WTC11 (cell line): ENCODE measurements at regions not wholly inside any gene's neighbourhood (a gene's known extent, or its start where the extent isn't known, plus 50 kb on each side); places are given as distances from the start of the nearest gene placed in this dataset.

ENCODE experiments used
- CBFB ChIP-seq: sonication (generic); formaldehyde crosslinking; IDR thresholded peaks from 2 replicates; pipeline ENCODE4 v1.8.1; 2022; ENCODE audit warnings: mild to moderate bottlenecking, low read depth, missing genetic modification reagents
- TEAD4 ChIP-seq: sonication (generic); formaldehyde crosslinking; IDR thresholded peaks from 2 replicates; pipeline ENCODE4 v1.8.0; 2022; ENCODE audit warnings: mild to moderate bottlenecking, missing genetic modification reagents
- ZBTB21 ChIP-seq: sonication (generic); formaldehyde crosslinking; IDR thresholded peaks from 2 replicates; pipeline ENCODE4 v1.8.1; 2023; ENCODE audit warnings: mild to moderate bottlenecking, missing genetic modification reagents, borderline replicate concordance
- TF ChIP-seq, protein P1 (sequence below): fragments of 200-600 bp; IDR thresholded peaks from 2 replicates; pipeline ENCODE4 v1.8.0; 2022; ENCODE audit warnings: antibody characterized with exemption
- TF ChIP-seq, protein P2 (sequence below): sonication (generic); formaldehyde crosslinking; IDR thresholded peaks from 2 replicates; pipeline ENCODE4 v1.8.1; 2023; ENCODE audit warnings: mild to moderate bottlenecking, missing genetic modification reagents, moderate library complexity
- TF ChIP-seq, protein P3 (sequence below): sonication (generic); formaldehyde crosslinking; IDR thresholded peaks from 2 replicates; pipeline ENCODE4 v1.8.1; 2023; ENCODE audit warnings: mild to moderate bottlenecking, moderate library complexity, missing genetic modification reagents
- TF ChIP-seq, protein P4 (sequence below): sonication (generic); formaldehyde crosslinking; IDR thresholded peaks from 2 replicates; pipeline ENCODE4 v1.8.1; 2022; ENCODE audit warnings: mild to moderate bottlenecking, missing genetic modification reagents, moderate library complexity, borderline replicate concordance

DNA sequence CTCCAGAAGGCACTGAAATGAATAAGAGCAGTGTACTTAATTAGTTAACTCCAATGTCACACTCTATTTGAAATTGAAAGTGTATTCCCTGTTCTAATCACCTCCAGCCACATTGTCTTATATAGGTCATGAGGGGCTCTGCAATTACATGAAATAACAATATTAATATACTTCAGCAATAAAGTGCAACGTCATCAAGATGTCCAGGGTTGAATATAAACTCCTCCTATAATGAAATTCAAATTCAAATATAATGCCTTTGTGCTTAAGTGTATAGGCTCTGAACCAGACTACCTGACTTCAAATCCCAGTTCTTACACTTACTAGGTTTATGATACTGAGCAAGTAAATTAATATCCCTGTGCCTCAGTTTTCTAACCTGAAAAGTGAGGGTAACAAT lies 195.6 kb upstream of the SMC2 start:
- TF ChIP-seq, protein P1, sequence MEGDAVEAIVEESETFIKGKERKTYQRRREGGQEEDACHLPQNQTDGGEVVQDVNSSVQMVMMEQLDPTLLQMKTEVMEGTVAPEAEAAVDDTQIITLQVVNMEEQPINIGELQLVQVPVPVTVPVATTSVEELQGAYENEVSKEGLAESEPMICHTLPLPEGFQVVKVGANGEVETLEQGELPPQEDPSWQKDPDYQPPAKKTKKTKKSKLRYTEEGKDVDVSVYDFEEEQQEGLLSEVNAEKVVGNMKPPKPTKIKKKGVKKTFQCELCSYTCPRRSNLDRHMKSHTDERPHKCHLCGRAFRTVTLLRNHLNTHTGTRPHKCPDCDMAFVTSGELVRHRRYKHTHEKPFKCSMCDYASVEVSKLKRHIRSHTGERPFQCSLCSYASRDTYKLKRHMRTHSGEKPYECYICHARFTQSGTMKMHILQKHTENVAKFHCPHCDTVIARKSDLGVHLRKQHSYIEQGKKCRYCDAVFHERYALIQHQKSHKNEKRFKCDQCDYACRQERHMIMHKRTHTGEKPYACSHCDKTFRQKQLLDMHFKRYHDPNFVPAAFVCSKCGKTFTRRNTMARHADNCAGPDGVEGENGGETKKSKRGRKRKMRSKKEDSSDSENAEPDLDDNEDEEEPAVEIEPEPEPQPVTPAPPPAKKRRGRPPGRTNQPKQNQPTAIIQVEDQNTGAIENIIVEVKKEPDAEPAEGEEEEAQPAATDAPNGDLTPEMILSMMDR: no peak
- TF ChIP-seq, protein P2, sequence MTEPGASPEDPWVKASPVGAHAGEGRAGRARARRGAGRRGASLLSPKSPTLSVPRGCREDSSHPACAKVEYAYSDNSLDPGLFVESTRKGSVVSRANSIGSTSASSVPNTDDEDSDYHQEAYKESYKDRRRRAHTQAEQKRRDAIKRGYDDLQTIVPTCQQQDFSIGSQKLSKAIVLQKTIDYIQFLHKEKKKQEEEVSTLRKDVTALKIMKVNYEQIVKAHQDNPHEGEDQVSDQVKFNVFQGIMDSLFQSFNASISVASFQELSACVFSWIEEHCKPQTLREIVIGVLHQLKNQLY (CRISPR knock-in tag): no peak
- no peak for TF ChIP-seq ZBTB21 (CRISPR knock-in tag)
- TF ChIP-seq, protein P3, sequence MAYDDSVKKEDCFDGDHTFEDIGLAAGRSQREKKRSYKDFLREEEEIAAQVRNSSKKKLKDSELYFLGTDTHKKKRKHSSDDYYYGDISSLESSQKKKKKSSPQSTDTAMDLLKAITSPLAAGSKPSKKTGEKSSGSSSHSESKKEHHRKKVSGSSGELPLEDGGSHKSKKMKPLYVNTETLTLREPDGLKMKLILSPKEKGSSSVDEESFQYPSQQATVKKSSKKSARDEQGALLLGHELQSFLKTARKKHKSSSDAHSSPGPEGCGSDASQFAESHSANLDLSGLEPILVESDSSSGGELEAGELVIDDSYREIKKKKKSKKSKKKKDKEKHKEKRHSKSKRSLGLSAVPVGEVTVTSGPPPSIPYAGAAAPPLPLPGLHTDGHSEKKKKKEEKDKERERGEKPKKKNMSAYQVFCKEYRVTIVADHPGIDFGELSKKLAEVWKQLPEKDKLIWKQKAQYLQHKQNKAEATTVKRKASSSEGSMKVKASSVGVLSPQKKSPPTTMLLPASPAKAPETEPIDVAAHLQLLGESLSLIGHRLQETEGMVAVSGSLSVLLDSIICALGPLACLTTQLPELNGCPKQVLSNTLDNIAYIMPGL (CRISPR knock-in tag): no peak
- no peak for TF ChIP-seq CBFB
- TF ChIP-seq, protein P4, sequence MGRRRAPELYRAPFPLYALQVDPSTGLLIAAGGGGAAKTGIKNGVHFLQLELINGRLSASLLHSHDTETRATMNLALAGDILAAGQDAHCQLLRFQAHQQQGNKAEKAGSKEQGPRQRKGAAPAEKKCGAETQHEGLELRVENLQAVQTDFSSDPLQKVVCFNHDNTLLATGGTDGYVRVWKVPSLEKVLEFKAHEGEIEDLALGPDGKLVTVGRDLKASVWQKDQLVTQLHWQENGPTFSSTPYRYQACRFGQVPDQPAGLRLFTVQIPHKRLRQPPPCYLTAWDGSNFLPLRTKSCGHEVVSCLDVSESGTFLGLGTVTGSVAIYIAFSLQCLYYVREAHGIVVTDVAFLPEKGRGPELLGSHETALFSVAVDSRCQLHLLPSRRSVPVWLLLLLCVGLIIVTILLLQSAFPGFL (CRISPR knock-in tag): no peak
- no peak for TF ChIP-seq TEAD4 (CRISPR knock-in tag)
